RWPE1 (cell line): ENCODE measurements at regions not wholly inside any gene's neighbourhood (a gene's known extent, or its start where the extent isn't known, plus 50 kb on each side); places are given as distances from the start of the nearest gene placed in this dataset.

Source experiments
- CTCF ChIA-PET: fragments of 350-600 bp; sonication (Branson Sonifier 250); formaldehyde crosslinking; extraction: SDS; loops from one replicate; lab custom pipeline; 2021; lab: Yijun Ruan, JAX
- POLR2A ChIA-PET: fragments of 400-600 bp; formaldehyde crosslinking; extraction: SDS; loops from one replicate; lab custom pipeline; 2020; ENCODE audit warnings: antibody characterized with exemption; ENCODE audit not compliant: low non-redundant PET; lab: Yijun Ruan, JAX
- DNase-seq: peaks from one replicate; pipeline ENCODE4 v3.0.0; 2012; ENCODE audit warnings: low spot score
- H3K27ac ChIP-seq: fragments of 450-650 bp; 2 replicates; pipeline ENCODE4 v1.5.1; 2017
- TF ChIP-seq, protein P1 (sequence below): fragments of 450-650 bp; conservative IDR thresholded peaks from 2 replicates; pipeline ENCODE4 v1.5.1; 2017; ENCODE audit warnings: low read depth, mild to moderate bottlenecking

DNA sequence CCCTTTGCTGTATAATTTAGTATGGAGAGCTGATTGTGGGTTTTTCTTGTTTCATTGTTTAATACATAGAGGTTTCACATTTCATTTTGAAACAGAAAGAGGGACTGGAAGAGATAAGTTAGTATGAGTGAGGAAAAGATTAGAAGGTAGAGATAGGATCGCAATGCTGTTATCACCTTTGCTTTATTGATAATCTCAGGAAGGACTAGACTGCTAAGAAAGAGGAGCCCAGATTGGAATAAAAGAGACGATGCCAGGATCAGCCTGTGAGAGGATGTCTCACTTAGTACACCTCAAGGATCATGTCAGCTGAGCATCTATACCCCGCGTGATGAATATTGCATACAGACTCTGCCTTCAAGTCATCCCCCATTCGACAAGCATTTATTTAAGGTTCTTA lies 178.0 kb upstream of the DMAC1 start:
- POLR2A ChIA-PET, result no interaction called here
- CTCF ChIA-PET, result no interaction called here
- TF ChIP-seq, protein P1, sequence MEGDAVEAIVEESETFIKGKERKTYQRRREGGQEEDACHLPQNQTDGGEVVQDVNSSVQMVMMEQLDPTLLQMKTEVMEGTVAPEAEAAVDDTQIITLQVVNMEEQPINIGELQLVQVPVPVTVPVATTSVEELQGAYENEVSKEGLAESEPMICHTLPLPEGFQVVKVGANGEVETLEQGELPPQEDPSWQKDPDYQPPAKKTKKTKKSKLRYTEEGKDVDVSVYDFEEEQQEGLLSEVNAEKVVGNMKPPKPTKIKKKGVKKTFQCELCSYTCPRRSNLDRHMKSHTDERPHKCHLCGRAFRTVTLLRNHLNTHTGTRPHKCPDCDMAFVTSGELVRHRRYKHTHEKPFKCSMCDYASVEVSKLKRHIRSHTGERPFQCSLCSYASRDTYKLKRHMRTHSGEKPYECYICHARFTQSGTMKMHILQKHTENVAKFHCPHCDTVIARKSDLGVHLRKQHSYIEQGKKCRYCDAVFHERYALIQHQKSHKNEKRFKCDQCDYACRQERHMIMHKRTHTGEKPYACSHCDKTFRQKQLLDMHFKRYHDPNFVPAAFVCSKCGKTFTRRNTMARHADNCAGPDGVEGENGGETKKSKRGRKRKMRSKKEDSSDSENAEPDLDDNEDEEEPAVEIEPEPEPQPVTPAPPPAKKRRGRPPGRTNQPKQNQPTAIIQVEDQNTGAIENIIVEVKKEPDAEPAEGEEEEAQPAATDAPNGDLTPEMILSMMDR, result no peak
- H3K27ac ChIP-seq, result no peak overlapping the region
- DNase-seq, result no peak

DNA sequence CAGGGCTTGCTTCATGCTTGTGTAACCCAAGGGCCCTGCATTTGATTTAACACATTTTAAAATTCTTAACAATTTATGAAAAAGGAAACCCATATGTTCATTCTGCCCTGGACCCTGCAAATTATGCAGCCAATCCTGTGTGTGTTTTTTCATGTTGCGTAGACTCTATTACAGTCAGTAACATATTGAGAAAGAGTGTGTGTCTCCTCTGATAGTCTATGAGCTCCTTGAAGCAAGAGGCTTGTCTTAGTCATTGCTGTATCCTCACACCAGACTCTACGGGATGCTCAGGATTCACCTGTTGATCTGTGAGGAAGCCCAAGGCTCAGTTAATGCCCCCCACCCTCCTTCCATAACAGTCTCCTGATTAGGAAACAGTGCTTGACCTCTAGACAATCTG lies 177.3 kb upstream of the DMAC1 start:
- no peak overlapping the region for H3K27ac ChIP-seq
- ChIA-PET CTCF (no interaction called here), POLR2A (no interaction called here)
- no peak for DNase-seq
- TF ChIP-seq, protein P1, result no peak

DNA sequence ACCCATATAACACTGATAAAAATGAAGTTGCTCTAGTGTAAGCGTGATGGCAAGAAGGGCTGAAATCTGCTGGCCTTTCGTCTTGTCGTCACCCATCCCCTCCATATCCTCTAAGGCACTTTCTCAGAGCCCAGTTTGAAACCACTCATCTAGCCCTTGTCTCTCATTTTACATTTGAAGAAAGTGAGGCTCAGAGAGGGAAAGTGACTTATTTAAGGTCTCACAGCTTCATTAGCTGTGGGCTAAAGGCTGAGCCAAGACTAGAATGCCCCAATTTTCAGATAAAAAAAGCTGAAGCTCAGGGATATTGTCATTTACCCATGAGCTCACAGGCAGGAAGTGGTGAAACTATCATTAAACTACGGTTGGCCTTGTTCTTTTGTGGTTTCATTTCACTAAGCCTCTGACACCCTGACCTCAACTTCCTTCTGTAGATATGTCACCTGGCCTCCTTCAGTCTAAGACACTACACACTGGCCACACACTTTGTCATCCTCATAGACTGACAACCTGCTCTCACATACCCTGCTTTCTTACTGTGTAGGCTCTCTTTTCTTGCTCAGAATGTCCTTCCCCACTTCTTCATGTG lies 176.7 kb upstream of the DMAC1 start:
- POLR2A ChIA-PET, result no interaction called here
- CTCF ChIA-PET, result no interaction called here
- H3K27ac ChIP-seq, result no peak overlapping the region
- DNase-seq, result no peak
- TF ChIP-seq, protein P1, result no peak

DNA sequence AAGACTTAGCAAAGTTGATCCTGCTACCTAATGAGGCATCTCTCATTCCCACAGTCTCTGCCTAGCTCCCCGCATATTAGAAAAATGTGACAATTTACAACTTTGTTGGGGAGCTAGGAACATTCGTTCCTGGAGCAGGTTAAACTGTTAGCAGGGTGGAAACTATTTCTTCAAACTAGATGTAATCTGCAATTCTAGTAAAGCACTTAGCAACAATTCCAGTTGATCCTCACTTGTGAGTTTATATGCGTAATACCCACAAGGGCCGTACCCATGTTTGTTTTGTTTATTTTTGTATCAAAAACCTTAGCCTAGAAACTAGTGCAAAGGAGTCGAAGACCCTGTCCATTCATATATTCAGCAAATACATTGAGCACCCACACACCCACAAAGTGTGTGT lies 175.8 kb upstream of the DMAC1 start:
- no peak for DNase-seq
- no peak overlapping the region for H3K27ac ChIP-seq
- POLR2A ChIA-PET, result no interaction called here
- TF ChIP-seq, protein P1, result no peak
- CTCF ChIA-PET, result no interaction called here

DNA sequence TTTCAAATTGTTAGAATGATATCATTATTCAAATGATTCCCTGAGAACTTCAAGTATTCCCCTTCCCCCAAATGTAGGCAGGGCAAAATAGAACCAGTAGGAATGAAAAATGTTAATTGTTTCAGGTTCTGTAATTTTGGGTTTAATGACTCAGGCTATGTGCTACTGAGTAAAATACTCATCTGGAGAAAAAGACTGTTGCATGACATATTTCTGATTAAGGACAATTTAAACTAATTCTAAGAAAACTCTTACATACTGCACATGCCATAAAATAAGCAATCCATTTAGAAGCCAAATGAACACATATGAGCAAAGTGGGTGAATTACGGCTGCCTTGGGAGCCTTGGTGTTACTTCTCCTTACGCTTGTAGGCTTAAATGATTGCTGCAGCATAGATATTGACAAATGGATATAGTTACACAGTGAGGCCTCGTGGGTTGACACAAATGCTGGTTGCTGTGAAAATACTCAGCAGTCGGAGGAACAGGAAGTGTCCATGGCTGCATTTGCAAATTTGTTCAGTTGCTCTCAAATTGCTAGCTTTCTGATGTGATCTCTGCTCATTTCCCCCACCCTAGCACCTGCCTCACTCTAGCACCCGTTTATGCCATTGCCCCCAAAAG lies 174.9 kb upstream of the DMAC1 start:
- ChIA-PET POLR2A (no interaction called here), CTCF (no interaction called here)
- DNase-seq, result no peak
- H3K27ac ChIP-seq, result no peak overlapping the region
- TF ChIP-seq, protein P1, result no peak

DNA sequence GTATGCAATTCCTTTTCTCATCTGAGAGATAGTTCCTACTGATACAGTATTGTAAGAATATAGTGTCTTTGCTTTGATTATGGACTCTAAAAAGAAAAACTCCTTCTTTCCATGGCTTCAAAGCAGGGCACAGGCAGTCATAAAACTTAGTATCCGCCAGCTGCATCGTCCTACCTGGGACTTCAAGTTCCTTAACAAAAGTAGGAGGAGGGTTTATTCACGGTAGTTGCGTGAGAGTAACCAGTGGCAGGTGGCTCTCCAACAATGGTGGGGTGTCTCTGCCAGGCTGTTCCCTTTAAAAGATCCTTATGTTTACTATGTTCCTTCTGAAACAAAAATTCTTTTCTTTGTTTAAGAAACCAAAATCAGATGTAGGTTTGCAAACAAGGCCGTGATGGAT lies 173.5 kb upstream of the DMAC1 start:
- no peak for DNase-seq
- H3K27ac ChIP-seq, result no peak overlapping the region
- TF ChIP-seq, protein P1, result no peak
- ChIA-PET POLR2A (no interaction called here), CTCF (no interaction called here)
